GM12801 (cell line): ENCODE measurements at regions not wholly inside any gene's neighbourhood (a gene's known extent, or its start where the extent isn't known, plus 50 kb on each side); places are given as distances from the start of the nearest gene placed in this dataset.

Experiments used
- CTCF ChIP-seq: IDR thresholded peaks from one replicate; pipeline ENCODE4 v1.5.1; 2011; ENCODE audit warnings: control low read depth; ENCODE audit not compliant: insufficient read length; ENCODE audit errors: extremely low read depth

- TF ChIP-seq CTCF = no peak
Observed at GRCh38 chr16:85329059-85329812, 217.0 kb upstream of the CIBAR2 start.

- no peak for TF ChIP-seq CTCF
Observed at GRCh38 chr16:85330006-85330693, 217.9 kb upstream of the CIBAR2 start.

- no peak for TF ChIP-seq CTCF
Observed at GRCh38 chr16:85330694-85331188, 218.5 kb upstream of the CIBAR2 start.

- TF ChIP-seq CTCF = no peak
Observed at GRCh38 chr16:85331688-85332087, 219.4 kb upstream of the CIBAR2 start.

GRCh38 chr16:85332175-85332574 is 219.9 kb upstream of the CIBAR2 start:
- no peak for TF ChIP-seq CTCF

GRCh38 chr16:85333337-85333736 is 221.1 kb upstream of the CIBAR2 start:
- no peak for TF ChIP-seq CTCF

GRCh38 chr16:85333744-85334640 is 221.7 kb upstream of the CIBAR2 start:
- no peak for TF ChIP-seq CTCF
